Brain microvascular endothelial cell (primary cell): ENCODE measurements at regions not wholly inside any gene's neighbourhood (a gene's known extent, or its start where the extent isn't known, plus 50 kb on each side); places are given as distances from the start of the nearest gene placed in this dataset.
"Not testable (repeated sequence)": the region's sequence is repeated elsewhere in the genome, so short reads cannot be mapped to it uniquely, and the experiment has no call there.

Experiments
- DNase-seq: peaks from one replicate; pipeline ENCODE4 v3.0.0-alpha.2; 2020
- H3K27ac ChIP-seq: fragments of 250-450 bp; sonication (Bioruptor Pico); 2 replicates; pipeline ENCODE4 v1.5.1; 2020; ENCODE audit warnings: mild to moderate bottlenecking, moderate library complexity
- H3K27me3 ChIP-seq: fragments of 250-450 bp; sonication (Bioruptor Pico); replicated peaks from 2 replicates; pipeline ENCODE4 v1.5.1; 2020; ENCODE audit warnings: mild to moderate bottlenecking
- H3K36me3 ChIP-seq: fragments of 250-450 bp; sonication (Bioruptor Pico); replicated peaks from 2 replicates; pipeline ENCODE4 v1.5.1; 2020; ENCODE audit warnings: mild to moderate bottlenecking
- H3K4me3 ChIP-seq: 2 replicates; pipeline ENCODE4 v1.5.1; 2011; ENCODE audit warnings: low read depth, mild to moderate bottlenecking, control low read depth, low read length, moderate library complexity
- CTCF ChIP-seq: IDR thresholded peaks from 2 replicates; pipeline ENCODE4 v1.5.1; 2011; ENCODE audit warnings: low read depth, mild to moderate bottlenecking, moderate library complexity, low read length, control low read depth, inconsistent platforms; ENCODE audit errors: missing control alignments
- in situ Hi-C: cut with HindIII; loops from 2 replicates; pipeline ENCODE4 v1.10.0; 2017; ENCODE audit warnings: low sequenced_read_pairs, low pct_ligation_motif_present

DNA sequence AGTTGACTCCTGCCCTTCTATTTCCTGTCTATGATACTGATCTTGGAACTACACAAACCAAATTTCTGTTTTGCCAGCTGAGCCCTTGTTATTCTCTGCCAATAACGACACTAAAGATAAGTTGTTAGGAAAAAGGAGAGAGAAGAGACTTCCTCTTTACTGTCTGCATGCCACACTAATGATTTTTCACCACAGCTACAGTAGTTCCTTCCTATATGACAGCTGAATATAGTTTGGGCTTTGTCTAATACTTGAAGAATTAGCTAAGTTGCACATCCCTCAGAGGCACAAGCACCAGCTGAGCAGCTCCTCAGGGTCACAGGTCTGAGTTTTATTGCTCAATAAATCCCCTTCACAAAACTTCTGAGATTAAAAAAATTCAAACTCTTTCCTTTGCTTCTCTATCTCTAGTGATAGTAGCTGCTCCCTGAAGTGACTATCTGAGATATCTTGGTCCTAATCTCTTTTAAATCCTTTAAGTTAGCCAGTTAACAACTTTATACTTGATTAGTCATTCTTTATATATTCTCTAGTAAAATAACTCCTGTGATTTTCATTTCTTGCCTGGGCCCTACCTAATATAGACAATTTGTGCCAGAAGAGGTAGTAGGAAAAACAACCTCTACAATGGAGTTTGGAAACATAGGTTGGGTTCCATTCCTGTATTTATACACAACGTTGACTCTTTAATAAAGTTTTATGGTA lies 253.0 kb upstream of the CNTNAP5 start:
- in situ Hi-C loops = no loop called here
- Histone ChIP-seq H3K4me3 (no peak overlapping the region), H3K27ac (no peak overlapping the region), H3K27me3 (no peaks in the 10 kb centered on the region), H3K36me3 (no peaks in the 10 kb centered on the region)
- no peak for DNase-seq
- TF ChIP-seq CTCF = no peak

DNA sequence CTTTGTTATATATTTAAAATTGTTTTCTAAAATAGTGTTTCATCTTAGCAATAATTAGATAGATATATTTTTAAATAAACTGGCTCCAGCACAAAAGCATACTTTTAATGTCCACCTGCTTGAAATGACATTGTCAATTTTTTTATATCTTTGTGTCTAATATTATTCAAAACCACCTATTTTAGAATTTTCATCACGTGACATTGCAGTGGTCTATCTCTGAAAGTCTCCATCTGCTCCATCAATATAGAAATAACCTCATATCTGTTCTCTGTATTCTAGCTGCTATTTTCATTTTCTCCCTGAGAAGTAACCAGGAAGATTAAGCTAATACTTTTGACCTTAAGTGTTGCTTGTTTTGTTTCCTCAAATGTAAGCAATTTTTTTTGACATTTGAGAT lies 248.0 kb upstream of the CNTNAP5 start:
- Histone ChIP-seq H3K27me3 (no peaks in the 10 kb centered on the region), H3K4me3 (no peak overlapping the region), H3K36me3 (no peaks in the 10 kb centered on the region), H3K27ac (no peak overlapping the region)
- no peak for TF ChIP-seq CTCF
- no peak for DNase-seq
- in situ Hi-C loops = no loop called here

- no peak overlapping the region for H3K27ac ChIP-seq
- no peaks in the 10 kb centered on the region for H3K36me3 ChIP-seq
- no peak for DNase-seq
- in situ Hi-C loops = no loop called here
- no peak overlapping the region for H3K4me3 ChIP-seq
- TF ChIP-seq CTCF = no peak
- H3K27me3 ChIP-seq = no peaks in the 10 kb centered on the region
Measured at GRCh38 chr2:123783164-123783563, 241.9 kb upstream of the CNTNAP5 start.

DNA sequence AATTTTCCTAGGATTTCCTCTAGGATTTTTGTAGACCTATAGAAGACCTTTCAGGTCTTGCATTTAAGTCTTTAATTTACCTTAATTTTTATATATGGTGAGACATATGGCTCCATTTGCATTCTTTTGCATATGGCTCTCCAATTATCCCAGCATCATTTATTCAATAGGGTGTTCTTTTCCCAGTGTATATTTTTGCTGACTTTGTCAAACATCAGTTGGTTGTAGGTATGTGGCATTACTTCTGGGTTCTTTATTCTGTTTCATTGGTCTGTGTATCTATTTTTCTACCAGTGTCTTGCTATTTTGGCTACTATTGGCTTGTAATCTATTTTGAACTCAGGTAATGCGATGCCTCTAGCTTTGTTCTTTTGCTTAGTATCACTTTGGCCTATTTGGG lies 239.8 kb upstream of the CNTNAP5 start:
- in situ Hi-C loops = no loop called here
- no peaks in the 10 kb centered on the region for H3K27me3 ChIP-seq
- TF ChIP-seq CTCF = no peak
- no peak overlapping the region for H3K4me3 ChIP-seq
- H3K36me3 ChIP-seq = no peaks in the 10 kb centered on the region
- no peak overlapping the region for H3K27ac ChIP-seq
- no peak for DNase-seq

GRCh38 chr2:123791207-123791606 lies 233.9 kb upstream of the CNTNAP5 start:
- no peak for DNase-seq
- no peak overlapping the region for H3K27ac ChIP-seq
- in situ Hi-C loops = no loop called here
- no peaks in the 10 kb centered on the region for H3K27me3 ChIP-seq
- H3K4me3 ChIP-seq = no peak overlapping the region
- H3K36me3 ChIP-seq = no peaks in the 10 kb centered on the region
- TF ChIP-seq CTCF = no peak

DNA sequence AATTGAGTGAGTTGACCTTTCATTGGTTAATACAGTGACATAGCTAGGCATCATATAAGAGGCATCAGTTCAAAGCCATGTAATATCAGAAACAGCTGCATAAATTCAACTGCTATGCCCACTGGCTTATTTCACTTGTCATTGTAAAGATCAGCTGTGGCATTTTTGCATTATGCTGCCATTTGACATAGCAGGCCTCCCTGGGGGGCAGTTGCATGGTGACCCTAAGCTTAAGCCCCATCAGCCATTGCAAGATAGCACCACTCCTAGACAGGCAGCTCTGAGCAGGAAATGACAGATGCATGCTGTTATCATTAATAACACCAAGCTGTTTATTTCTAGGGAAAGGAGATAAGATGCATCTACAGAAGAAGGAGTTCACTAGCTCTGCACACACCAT lies 233.4 kb upstream of the CNTNAP5 start:
- no peaks in the 10 kb centered on the region for H3K27me3 ChIP-seq
- no peak for TF ChIP-seq CTCF
- H3K27ac ChIP-seq = no peak overlapping the region
- H3K36me3 ChIP-seq = no peaks in the 10 kb centered on the region
- no peak for DNase-seq
- in situ Hi-C loops = no loop called here
- no peak overlapping the region for H3K4me3 ChIP-seq

GRCh38 chr2:123804126-123804525 lies 221.0 kb upstream of the CNTNAP5 start:
- H3K27me3 ChIP-seq, H3K27ac ChIP-seq, DNase-seq, H3K36me3 ChIP-seq, in situ Hi-C loops, H3K4me3 ChIP-seq: not testable (repeated sequence)

GRCh38 chr2:123805746-123806145 lies 219.3 kb upstream of the CNTNAP5 start:
- H3K27ac ChIP-seq, in situ Hi-C loops, H3K36me3 ChIP-seq, H3K4me3 ChIP-seq, DNase-seq, H3K27me3 ChIP-seq: not testable (repeated sequence)
